Ascending aorta (tissue), 2 donors: ENCODE measurements at regions not wholly inside any gene's neighbourhood (a gene's known extent, or its start where the extent isn't known, plus 50 kb on each side); places are given as distances from the start of the nearest gene placed in this dataset.

Experiments used
- DNase-seq, 2 donors: peaks; one replicate each; pipeline ENCODE4 v3.0.0-alpha.2; 2019; ENCODE audit warnings: low spot score in 2 of 2
- H3K27ac ChIP-seq, 2 donors: fragments of 200-600 bp; sonication (generic); one replicate each; pipeline ENCODE4 v1.5.1; 2016 to 2017; ENCODE audit warnings: mild to moderate bottlenecking in 1 of 2
- H3K27me3 ChIP-seq: fragments of 200-600 bp; sonication (generic); one replicate; pipeline ENCODE4 v1.5.1; 2017
- H3K36me3 ChIP-seq, 2 donors: fragments of 200-600 bp; sonication (generic); one replicate each; pipeline ENCODE4 v1.5.1; 2016
- H3K4me1 ChIP-seq, 2 donors: fragments of 200-600 bp; sonication (generic); one replicate each; pipeline ENCODE4 v1.5.1; 2016 to 2017; ENCODE audit warnings: mild to moderate bottlenecking in 1 of 2
- H3K4me3 ChIP-seq, 2 donors: fragments of 200-600 bp; sonication (generic); one replicate each; pipeline ENCODE4 v1.5.1; 2016 to 2017; ENCODE audit warnings: mild to moderate bottlenecking in 1 of 2
- H3K9me3 ChIP-seq, 2 donors: fragments of 200-600 bp; sonication (generic); one replicate each; pipeline ENCODE4 v1.5.1; 2016
- CTCF ChIP-seq, 3 experiments: fragments of 200-600 bp in 2 of 3; fragments of 450-650 bp in 1 of 3; sonication (generic) in 2 of 3; IDR thresholded peaks; one replicate each; pipeline ENCODE4 v1.5.1; 2016 to 2019; ENCODE audit warnings: antibody characterized with exemption in 3 of 3, mild to moderate bottlenecking in 1 of 3, moderate library complexity in 1 of 3
- intact Hi-C: fragments of 100-400 bp; cut with DNase I; formaldehyde crosslinking; loops from one replicate; pipeline ENCODE4 v1.15.1; 2023

GRCh38 chr4:14787221-14787620, 215.1 kb upstream of the CPEB2 start:
- H3K36me3 ChIP-seq: no peaks in the 10 kb centered on the region
- H3K27ac ChIP-seq: no peak overlapping the region
- DNase-seq: no peak
- peaks cover 7 to 18% of the 10 kb centered on the region in 2 donors for H3K9me3 ChIP-seq
- H3K4me3 ChIP-seq: no peak overlapping the region
- H3K27me3 ChIP-seq: no peaks in the 10 kb centered on the region
- TF ChIP-seq CTCF (IDR thresholded peaks at IDR 0.05): no peak
- intact Hi-C loops: no loop called here
- no peaks in the 10 kb centered on the region for H3K4me1 ChIP-seq

GRCh38 chr4:14787894-14788293, 214.4 kb upstream of the CPEB2 start:
- no peaks in the 10 kb centered on the region for H3K27me3 ChIP-seq
- H3K27ac ChIP-seq: no peak overlapping the region
- TF ChIP-seq CTCF (IDR thresholded peaks at IDR 0.05): peak in 1 of 3 experiments; percentile 21
- no peaks in the 10 kb centered on the region for H3K36me3 ChIP-seq
- intact Hi-C loops: no loop called here
- no peak overlapping the region for H3K4me3 ChIP-seq
- no peaks in the 10 kb centered on the region for H3K4me1 ChIP-seq
- peaks cover 7 to 18% of the 10 kb centered on the region in 2 donors for H3K9me3 ChIP-seq
- no peak for DNase-seq

- H3K9me3 ChIP-seq: peaks cover 7 to 28% of the 10 kb centered on the region in 2 donors
- H3K4me3 ChIP-seq: no peak overlapping the region
- no peak for DNase-seq
- intact Hi-C loops: no loop called here
- TF ChIP-seq CTCF (IDR thresholded peaks at IDR 0.05): no peak
- no peak overlapping the region for H3K27ac ChIP-seq
- H3K36me3 ChIP-seq: no peaks in the 10 kb centered on the region
- H3K4me1 ChIP-seq: no peaks in the 10 kb centered on the region
- H3K27me3 ChIP-seq: no peaks in the 10 kb centered on the region
Observed at GRCh38 chr4:14790494-14790893, 211.8 kb upstream of the CPEB2 start.

GRCh38 chr4:14792702-14793227, 209.5 kb upstream of the CPEB2 start:
- no peak overlapping the region for H3K27ac ChIP-seq
- no peak overlapping the region for H3K4me3 ChIP-seq
- H3K4me1 ChIP-seq: no peaks in the 10 kb centered on the region
- intact Hi-C loops: no loop called here
- TF ChIP-seq CTCF (IDR thresholded peaks at IDR 0.05): no peak
- no peaks in the 10 kb centered on the region for H3K27me3 ChIP-seq
- H3K9me3 ChIP-seq: peaks cover 7 to 28% of the 10 kb centered on the region in 2 donors
- H3K36me3 ChIP-seq: no peaks in the 10 kb centered on the region
- DNase-seq: no peak

- Histone ChIP-seq H3K9me3 (peaks cover 0 to 8% of the 10 kb centered on the region in 2 donors), H3K36me3 (no peaks in the 10 kb centered on the region), H3K4me3 (no peak overlapping the region), H3K27me3 (no peaks in the 10 kb centered on the region), H3K27ac (no peak overlapping the region), H3K4me1 (no peaks in the 10 kb centered on the region)
- no peak for DNase-seq
- no peak for TF ChIP-seq CTCF (IDR thresholded peaks at IDR 0.05)
- intact Hi-C loops: no loop called here
Observed at GRCh38 chr4:14800977-14801376, 201.3 kb upstream of the CPEB2 start.

GRCh38 chr4:14802596-14802995, 199.7 kb upstream of the CPEB2 start:
- intact Hi-C loops: no loop called here
- Histone ChIP-seq H3K4me3 (no peak overlapping the region), H3K9me3 (peaks cover 0 to 8% of the 10 kb centered on the region in 2 donors), H3K36me3 (no peaks in the 10 kb centered on the region), H3K27ac (no peak overlapping the region), H3K4me1 (no peaks in the 10 kb centered on the region), H3K27me3 (no peaks in the 10 kb centered on the region)
- DNase-seq: no peak
- no peak for TF ChIP-seq CTCF (IDR thresholded peaks at IDR 0.05)
